Glutamatergic neuron (in vitro differentiated cells): ENCODE measurements at regions not wholly inside any gene's neighbourhood (a gene's known extent, or its start where the extent isn't known, plus 50 kb on each side); places are given as distances from the start of the nearest gene placed in this dataset.

Experiments
- DNase-seq: peaks from one replicate; pipeline ENCODE4 v3.0.0; 2022
- H3K27ac Mint-ChIP-seq: one replicate; pipeline ENCODE4 v1.8.0; 2020; ENCODE audit warnings: mild to moderate bottlenecking, mixed read lengths, inconsistent platforms; ENCODE audit not compliant: unreplicated experiment
- H3K27me3 Mint-ChIP-seq: one replicate; pipeline ENCODE4 v1.8.0; 2020; ENCODE audit warnings: mild to moderate bottlenecking, moderate library complexity, mixed read lengths, inconsistent platforms; ENCODE audit not compliant: unreplicated experiment
- H3K36me3 Mint-ChIP-seq: one replicate; pipeline ENCODE4 v1.8.0; 2020; ENCODE audit warnings: mild to moderate bottlenecking, mixed read lengths, inconsistent platforms; ENCODE audit not compliant: unreplicated experiment
- H3K4me1 Mint-ChIP-seq: one replicate; pipeline ENCODE4 v1.8.0; 2020; ENCODE audit warnings: mild to moderate bottlenecking, low read depth, mixed read lengths, inconsistent platforms; ENCODE audit not compliant: unreplicated experiment
- H3K4me3 Mint-ChIP-seq: one replicate; pipeline ENCODE4 v1.8.0; 2020; ENCODE audit warnings: mild to moderate bottlenecking, mixed read lengths, inconsistent platforms; ENCODE audit not compliant: unreplicated experiment
- H3K9me3 Mint-ChIP-seq: one replicate; pipeline ENCODE4 v1.8.0; 2020; ENCODE audit warnings: mild to moderate bottlenecking, moderate library complexity, mixed read lengths, inconsistent platforms; ENCODE audit not compliant: unreplicated experiment
- CTCF ChIP-seq: fragments of 200-600 bp; sonication (generic); IDR thresholded peaks from one replicate; pipeline ENCODE4 v1.5.0; 2021; ENCODE audit not compliant: partially characterized antibody, unreplicated experiment

- Mint-ChIP-seq H3K4me1 (peaks cover 2% of the 10 kb centered on the region), H3K4me3 (no peak overlapping the region), H3K27me3 (no peaks in the 10 kb centered on the region), H3K27ac (no peak overlapping the region), H3K9me3 (peaks cover 1% of the 10 kb centered on the region), H3K36me3 (no peaks in the 10 kb centered on the region)
- TF ChIP-seq CTCF, result no peak
- no peak for DNase-seq
Observed at GRCh38 chr1:38310079-38310478, 263.5 kb upstream of the POU3F1 start.

- Mint-ChIP-seq H3K9me3 (peaks cover 1% of the 10 kb centered on the region), H3K27me3 (no peaks in the 10 kb centered on the region), H3K4me1 (peaks cover 2% of the 10 kb centered on the region), H3K27ac (no peak overlapping the region), H3K4me3 (no peak overlapping the region), H3K36me3 (no peaks in the 10 kb centered on the region)
- no peak for TF ChIP-seq CTCF
- DNase-seq, result no peak
Observed at GRCh38 chr1:38308780-38309179, 262.2 kb upstream of the POU3F1 start.

- no peak for TF ChIP-seq CTCF
Observed at GRCh38 chr1:38305666-38306065, 259.1 kb upstream of the POU3F1 start.

GRCh38 chr1:38303843-38304242 lies 257.2 kb upstream of the POU3F1 start:
- Mint-ChIP-seq H3K4me3 (no peak overlapping the region), H3K4me1 (peaks cover 2% of the 10 kb centered on the region), H3K9me3 (peaks cover 1% of the 10 kb centered on the region), H3K27me3 (no peaks in the 10 kb centered on the region), H3K36me3 (no peaks in the 10 kb centered on the region), H3K27ac (no peak overlapping the region)
- TF ChIP-seq CTCF, result no peak
- DNase-seq, result no peak

More at GRCh38 chr1:38305666-38306065, 259.1 kb upstream of the POU3F1 start:
- Mint-ChIP-seq H3K36me3 (no peaks in the 10 kb centered on the region), H3K9me3 (peaks cover 1% of the 10 kb centered on the region), H3K27ac (no peak overlapping the region), H3K4me1 (peaks cover 2% of the 10 kb centered on the region), H3K4me3 (no peak overlapping the region), H3K27me3 (no peaks in the 10 kb centered on the region)
- DNase-seq, result no peak

GRCh38 chr1:38301040-38301439 lies 254.4 kb upstream of the POU3F1 start:
- Mint-ChIP-seq H3K9me3 (peaks cover 1% of the 10 kb centered on the region), H3K27me3 (peaks cover 2% of the 10 kb centered on the region), H3K27ac (no peak overlapping the region)

More at GRCh38 chr1:38301040-38301439, 254.4 kb upstream of the POU3F1 start:
- Mint-ChIP-seq H3K4me1 (no peaks in the 10 kb centered on the region), H3K36me3 (no peaks in the 10 kb centered on the region), H3K4me3 (no peak overlapping the region)
- no peak for TF ChIP-seq CTCF
- DNase-seq, result no peak
